GM12865 (cell line): ENCODE measurements at regions not wholly inside any gene's neighbourhood (a gene's known extent, or its start where the extent isn't known, plus 50 kb on each side); places are given as distances from the start of the nearest gene placed in this dataset.

ENCODE experiments used
- DNase-seq: peaks from one replicate; pipeline ENCODE4 v3.0.0; 2010; ENCODE audit warnings: low read depth
- H3K4me3 ChIP-seq: 2 replicates; pipeline ENCODE4 v1.5.1; 2011; ENCODE audit warnings: mild to moderate bottlenecking, low read depth, low read length, control low read depth
- TF ChIP-seq, protein P1 (sequence below): IDR thresholded peaks from 2 replicates; pipeline ENCODE4 v1.5.1; 2011; ENCODE audit warnings: low read length, control low read depth, low read depth, inconsistent platforms; ENCODE audit not compliant: insufficient read depth; ENCODE audit errors: missing control alignments

DNA sequence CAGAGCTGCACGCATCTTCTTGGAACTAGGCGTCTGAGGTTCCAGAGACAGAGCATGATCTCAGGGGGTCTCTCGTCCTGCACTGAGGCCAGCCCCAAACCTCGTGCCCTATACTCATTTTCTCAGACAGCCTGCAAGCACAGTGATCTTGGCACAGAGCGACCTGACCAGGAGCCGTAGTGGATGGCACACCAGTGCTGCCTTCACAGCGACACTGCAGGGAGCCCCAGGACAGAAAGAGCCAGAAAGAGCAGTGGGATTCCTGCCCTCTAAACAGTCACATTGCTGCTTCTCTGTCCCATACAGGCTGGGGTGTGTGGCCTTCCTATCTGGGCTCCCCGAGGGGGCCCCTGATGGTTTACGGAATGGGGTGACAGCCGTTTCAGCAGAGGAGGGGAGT is 131.0 kb downstream of the RBFOX3 start:
- H3K4me3 ChIP-seq = no peak overlapping the region
- no peak for DNase-seq
- TF ChIP-seq, protein P1, sequence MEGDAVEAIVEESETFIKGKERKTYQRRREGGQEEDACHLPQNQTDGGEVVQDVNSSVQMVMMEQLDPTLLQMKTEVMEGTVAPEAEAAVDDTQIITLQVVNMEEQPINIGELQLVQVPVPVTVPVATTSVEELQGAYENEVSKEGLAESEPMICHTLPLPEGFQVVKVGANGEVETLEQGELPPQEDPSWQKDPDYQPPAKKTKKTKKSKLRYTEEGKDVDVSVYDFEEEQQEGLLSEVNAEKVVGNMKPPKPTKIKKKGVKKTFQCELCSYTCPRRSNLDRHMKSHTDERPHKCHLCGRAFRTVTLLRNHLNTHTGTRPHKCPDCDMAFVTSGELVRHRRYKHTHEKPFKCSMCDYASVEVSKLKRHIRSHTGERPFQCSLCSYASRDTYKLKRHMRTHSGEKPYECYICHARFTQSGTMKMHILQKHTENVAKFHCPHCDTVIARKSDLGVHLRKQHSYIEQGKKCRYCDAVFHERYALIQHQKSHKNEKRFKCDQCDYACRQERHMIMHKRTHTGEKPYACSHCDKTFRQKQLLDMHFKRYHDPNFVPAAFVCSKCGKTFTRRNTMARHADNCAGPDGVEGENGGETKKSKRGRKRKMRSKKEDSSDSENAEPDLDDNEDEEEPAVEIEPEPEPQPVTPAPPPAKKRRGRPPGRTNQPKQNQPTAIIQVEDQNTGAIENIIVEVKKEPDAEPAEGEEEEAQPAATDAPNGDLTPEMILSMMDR = no peak

GRCh38 chr17:79478841-79479240 is 132.0 kb downstream of the RBFOX3 start:
- DNase-seq = no peak
- H3K4me3 ChIP-seq = no peak overlapping the region
- TF ChIP-seq, protein P1 = no peak

- no peak for DNase-seq
- no peak overlapping the region for H3K4me3 ChIP-seq
- TF ChIP-seq, protein P1 = no peak
These were observed 132.8 kb downstream of the RBFOX3 start for GRCh38 chr17:79478051-79478461.

- DNase-seq = no peak
- TF ChIP-seq, protein P1 = no peak
- no peak overlapping the region for H3K4me3 ChIP-seq
These were observed 134.7 kb downstream of the RBFOX3 start for GRCh38 chr17:79476074-79476652.

DNA sequence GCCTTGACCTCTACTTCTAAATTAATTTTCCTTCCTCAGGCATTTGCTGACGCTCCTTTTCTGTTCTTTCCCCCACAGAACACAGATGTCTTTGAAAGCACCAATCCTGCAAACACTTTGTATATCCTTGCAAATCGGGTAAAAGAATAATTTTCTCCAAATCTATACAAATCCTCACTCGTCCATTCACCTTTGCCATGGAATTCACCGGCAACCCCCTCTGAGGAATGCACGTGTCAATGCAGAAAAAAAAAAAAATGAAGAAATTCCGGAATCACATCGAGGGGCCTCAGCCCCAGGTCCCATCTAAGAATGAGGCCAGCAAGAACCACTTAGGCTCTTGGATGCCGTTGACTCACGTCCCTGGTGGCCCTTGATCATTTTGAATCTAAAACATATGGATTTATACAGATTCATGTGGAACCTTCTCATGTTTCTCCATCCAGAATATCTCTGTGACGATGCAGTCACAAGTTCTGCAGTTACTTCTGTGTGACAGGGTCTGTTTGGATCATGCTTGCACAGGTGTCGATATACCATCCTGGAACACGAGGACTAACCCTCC is 136.9 kb downstream of the RBFOX3 start:
- no peak overlapping the region for H3K4me3 ChIP-seq
- DNase-seq = no peak
- TF ChIP-seq, protein P1 = no peak

GRCh38 chr17:79473111-79473875 is 137.6 kb downstream of the RBFOX3 start:
- DNase-seq = no peak
- no peak overlapping the region for H3K4me3 ChIP-seq
- TF ChIP-seq, protein P1 = no peak
